Mucosa of descending colon (tissue), 3 donors: ENCODE measurements at regions not wholly inside any gene's neighbourhood (a gene's known extent, or its start where the extent isn't known, plus 50 kb on each side); places are given as distances from the start of the nearest gene placed in this dataset.

Experiments used
- ATAC-seq: fragments of 200-7000 bp; cut with Tn5 transposase; one replicate; pipeline ENCODE4 v1.9.1; 2020; ENCODE audit warnings: mild to moderate bottlenecking, moderate library complexity
- DNase-seq, 3 donors: peaks; one replicate each; pipeline ENCODE4 v3.0.0-alpha.2; 2020
- H3K36me3 ChIP-seq: fragments of 200-600 bp; one replicate; pipeline ENCODE4 v1.8.0; 2021; ENCODE audit warnings: low read depth, mild to moderate bottlenecking
- H3K4me1 ChIP-seq: fragments of 200-600 bp; one replicate; pipeline ENCODE4 v1.8.0; 2021; ENCODE audit warnings: low read depth, mild to moderate bottlenecking
- H3K4me3 ChIP-seq: fragments of 200-600 bp; one replicate; pipeline ENCODE4 v1.8.0; 2021; ENCODE audit warnings: mild to moderate bottlenecking
- H3K9me3 ChIP-seq: fragments of 200-600 bp; one replicate; pipeline ENCODE4 v1.8.0; 2021; ENCODE audit warnings: mild to moderate bottlenecking
- CTCF ChIP-seq: fragments of 200-600 bp; IDR thresholded peaks from one replicate; pipeline ENCODE4 v1.8.0; 2022; ENCODE audit warnings: antibody characterized with exemption, mild to moderate bottlenecking
- intact Hi-C, 2 donors: fragments of 100-400 bp; cut with DNase I in 1 of 2; cut with micrococcal nuclease in 1 of 2; formaldehyde crosslinking; loops; one replicate each; pipeline versions ENCODE4 v1.11.0 to v1.11.1; 2022; cut with DNase I, micrococcal nuclease
- donor health status: DM: no; HTN: no; CAD: no; lungs with moderate emphysema.
- donor health status: DM: no; HTN: no; CAD: no.
- donor health status: DM: no; HTN: yes; CAD: no.

GRCh38 chr3:80836395-80836794 lies 925.0 kb downstream of the GBE1 start:
- no peak for TF ChIP-seq CTCF
- DNase-seq = no peak
- ATAC-seq = no peak
- Histone ChIP-seq H3K4me1 (no peaks in the 10 kb centered on the region), H3K36me3 (no peaks in the 10 kb centered on the region), H3K9me3 (no peaks in the 10 kb centered on the region), H3K4me3 (no peak overlapping the region)
- intact Hi-C loops = no loop called here

- intact Hi-C loops = no loop called here
- DNase-seq = no peak
- no peak for TF ChIP-seq CTCF
- H3K4me3 ChIP-seq = no peak overlapping the region
- no peaks in the 10 kb centered on the region for H3K9me3 ChIP-seq
- no peak for ATAC-seq
- no peaks in the 10 kb centered on the region for H3K4me1 ChIP-seq
- H3K36me3 ChIP-seq = no peaks in the 10 kb centered on the region
Measured at GRCh38 chr3:80807577-80807976, 953.9 kb downstream of the GBE1 start.

GRCh38 chr3:80806673-80807072 lies 954.8 kb downstream of the GBE1 start:
- Histone ChIP-seq H3K4me1 (no peaks in the 10 kb centered on the region), H3K9me3 (no peaks in the 10 kb centered on the region), H3K36me3 (no peaks in the 10 kb centered on the region), H3K4me3 (no peak overlapping the region)
- intact Hi-C loops = no loop called here
- ATAC-seq = no peak
- no peak for DNase-seq
- TF ChIP-seq CTCF = no peak

DNA sequence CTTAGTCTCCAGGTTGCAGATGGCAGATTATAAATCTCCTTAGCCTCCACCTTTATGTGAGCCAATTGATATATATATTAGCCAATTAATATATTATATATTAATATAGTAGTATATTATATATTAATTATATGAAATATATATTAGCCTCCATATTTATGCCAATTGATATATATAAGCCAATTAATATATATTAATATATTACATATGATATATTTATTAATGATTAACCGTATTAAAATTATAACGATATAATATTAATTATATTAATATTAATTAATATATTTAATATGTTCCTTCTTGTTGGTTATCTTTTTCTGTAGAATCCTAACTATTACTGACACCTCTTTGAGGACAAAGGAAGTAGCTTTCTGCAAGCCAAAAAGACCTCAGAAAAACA lies 972.5 kb downstream of the GBE1 start:
- intact Hi-C loops = no loop called here
- H3K4me3 ChIP-seq = no peak overlapping the region
- no peak for TF ChIP-seq CTCF
- DNase-seq (no peak), ATAC-seq (no peak)
- H3K4me1 ChIP-seq = no peaks in the 10 kb centered on the region
- H3K9me3 ChIP-seq = no peaks in the 10 kb centered on the region
- H3K36me3 ChIP-seq = no peaks in the 10 kb centered on the region

DNA sequence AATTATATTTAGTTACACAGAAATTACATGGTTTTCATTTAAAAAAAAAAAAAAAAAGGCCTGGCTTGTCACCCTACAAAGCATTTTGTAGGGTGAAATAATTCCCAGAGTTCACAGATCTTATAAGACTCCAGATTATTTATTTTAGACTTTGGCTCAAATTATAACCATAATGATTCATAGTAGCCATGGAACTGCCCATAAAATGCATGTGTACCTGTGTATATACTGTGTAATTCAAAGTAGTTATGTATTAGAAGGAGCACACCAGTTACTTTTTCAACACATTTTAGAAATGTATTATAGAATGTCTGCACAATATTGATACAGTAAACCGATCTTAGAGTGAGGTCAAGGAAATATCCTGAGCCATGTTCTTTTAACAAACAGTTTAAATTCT lies 975.6 kb downstream of the GBE1 start:
- intact Hi-C loops = no loop called here
- DNase-seq = no peak
- H3K36me3 ChIP-seq = no peaks in the 10 kb centered on the region
- no peak for TF ChIP-seq CTCF
- H3K9me3 ChIP-seq = no peaks in the 10 kb centered on the region
- no peaks in the 10 kb centered on the region for H3K4me1 ChIP-seq
- no peak for ATAC-seq
- no peak overlapping the region for H3K4me3 ChIP-seq

GRCh38 chr3:80785475-80785874 lies 976.0 kb downstream of the GBE1 start:
- TF ChIP-seq CTCF = no peak
- DNase-seq = no peak
- intact Hi-C loops = no loop called here
- no peak for ATAC-seq
- no peaks in the 10 kb centered on the region for H3K9me3 ChIP-seq
- no peaks in the 10 kb centered on the region for H3K36me3 ChIP-seq
- no peak overlapping the region for H3K4me3 ChIP-seq
- no peaks in the 10 kb centered on the region for H3K4me1 ChIP-seq
